ENCODE measurements at regions not wholly inside any gene's neighbourhood (a gene's known extent, or its start where the extent isn't known, plus 50 kb on each side); places are given as distances from the start of the nearest gene placed in this dataset.

- DNase-seq (ENCODE audit: low spot score) = no peak
- no peaks in the 10 kb centered on the region for H3K79me2 ChIP-seq (ENCODE audit: insufficient read depth, low read depth, low read length)
- POLR2A ChIA-PET = interaction anchor here (0.6 to 0.8 kb wide), 2 partner anchors 17 to 1286 kb away, joined by 3 read pairs; no protein-coding TSS in a partner anchor
Observed at GRCh38 chr14:84129941-84130340, 1400.0 kb upstream of the FLRT2 start.

GRCh38 chr14:84131924-84132323, 1398.0 kb upstream of the FLRT2 start:
- H2AFZ ChIP-seq (ENCODE audit: low read length) = no peak overlapping the region
- H4K20me1 ChIP-seq (ENCODE audit: insufficient read depth, low read length) = no peaks in the 10 kb centered on the region
- no peaks in the 10 kb centered on the region for H3K9me3 ChIP-seq (ENCODE audit: low read length)
- no peak overlapping the region for H3K4me2 ChIP-seq (ENCODE audit: low read length)
- no peak overlapping the region for H3K27ac ChIP-seq (ENCODE audit: low read depth, low read length, poor library complexity, severe bottlenecking)
- DNase-seq (ENCODE audit: low spot score) = no peak
- no peak overlapping the region for H3K4me3 ChIP-seq (ENCODE audit: low read depth, low read length, poor library complexity, severe bottlenecking)
- BruUV-seq (replicated peaks) = no TSS peak
- H3K9me2 ChIP-seq (ENCODE audit: insufficient read depth, low read length) = no peaks in the 10 kb centered on the region
- no peaks in the 10 kb centered on the region for H3K36me3 ChIP-seq (ENCODE audit: insufficient read depth, low read length)
- CTCF ChIA-PET (ENCODE audit: unreplicated experiment) = no interaction called here
- POLR2A ChIA-PET = interaction anchor here (0.6 kb wide), 1 partner anchor 22 kb away, joined by 3 read pairs; no protein-coding TSS in a partner anchor
- intact Hi-C loops (cut with micrococcal nuclease; ENCODE audit: unreplicated experiment) = no loop called here
- TF ChIP-seq EZH2phosphoT487 (IDR thresholded peaks at IDR 0.05; ENCODE audit: borderline replicate concordance, low read depth, low read length) (no peak), CTCF (conservative IDR thresholded peaks at IDR 0.05; ENCODE audit: low read length) (no peak)
- no peaks in the 10 kb centered on the region for H3K4me1 ChIP-seq (ENCODE audit: insufficient read depth, low read length, poor library complexity, severe bottlenecking)
- no peaks in the 10 kb centered on the region for H3K79me2 ChIP-seq (ENCODE audit: insufficient read depth, low read depth, low read length)

More at GRCh38 chr14:84129941-84130340, 1400.0 kb upstream of the FLRT2 start:
- Histone ChIP-seq H2AFZ (ENCODE audit: low read length) (no peak overlapping the region), H4K20me1 (ENCODE audit: insufficient read depth, low read length) (no peaks in the 10 kb centered on the region), H3K9me2 (ENCODE audit: insufficient read depth, low read length) (no peaks in the 10 kb centered on the region), H3K36me3 (ENCODE audit: insufficient read depth, low read length) (no peaks in the 10 kb centered on the region), H3K9me3 (ENCODE audit: low read length) (no peaks in the 10 kb centered on the region), H3K4me2 (ENCODE audit: low read length) (no peak overlapping the region), H3K4me1 (ENCODE audit: insufficient read depth, low read length, poor library complexity, severe bottlenecking) (no peaks in the 10 kb centered on the region), H3K4me3 (ENCODE audit: low read depth, low read length, poor library complexity, severe bottlenecking) (no peak overlapping the region), H3K27ac (ENCODE audit: low read depth, low read length, poor library complexity, severe bottlenecking) (no peak overlapping the region)
- CTCF ChIA-PET (ENCODE audit: unreplicated experiment) = no interaction called here
- TF ChIP-seq CTCF (conservative IDR thresholded peaks at IDR 0.05; ENCODE audit: low read length) = no peak
- no peak for TF ChIP-seq EZH2phosphoT487 (IDR thresholded peaks at IDR 0.05; ENCODE audit: borderline replicate concordance, low read depth, low read length)
- no TSS peak for BruUV-seq (replicated peaks)
- intact Hi-C loops (cut with micrococcal nuclease; ENCODE audit: unreplicated experiment) = no loop called here

DNA sequence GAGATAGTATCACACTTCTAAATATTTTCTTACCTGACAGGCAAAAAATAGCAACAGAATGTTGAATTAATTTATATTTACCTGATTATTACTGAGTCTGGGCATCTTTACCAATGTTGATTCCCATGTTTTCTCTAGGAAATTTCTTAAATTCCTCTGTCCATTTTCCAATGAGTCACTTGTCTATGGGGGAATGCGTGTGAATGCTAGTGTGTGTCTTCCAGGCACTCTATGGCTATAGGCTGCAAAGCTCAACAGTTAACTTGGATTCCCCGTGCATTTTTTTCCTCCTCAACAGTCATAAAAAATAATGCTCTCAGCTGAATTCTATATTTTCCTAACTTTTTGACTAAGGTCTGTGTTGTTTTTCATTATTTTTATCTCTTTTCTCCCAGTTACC, 1385.8 kb upstream of the FLRT2 start:
- POLR2A ChIA-PET = interaction anchor here (0.8 kb wide), 1 partner anchor 12 kb away, joined by 3 read pairs; no protein-coding TSS in a partner anchor

More for the DNA sequence above, 1385.8 kb upstream of the FLRT2 start:
- no peak for TF ChIP-seq EZH2phosphoT487 (IDR thresholded peaks at IDR 0.05; ENCODE audit: borderline replicate concordance, low read depth, low read length)
- no peak for TF ChIP-seq CTCF (conservative IDR thresholded peaks at IDR 0.05; ENCODE audit: low read length)
- Histone ChIP-seq H3K4me3 (ENCODE audit: low read depth, low read length, poor library complexity, severe bottlenecking) (no peak overlapping the region), H3K4me2 (ENCODE audit: low read length) (no peak overlapping the region), H3K79me2 (ENCODE audit: insufficient read depth, low read depth, low read length) (no peaks in the 10 kb centered on the region), H3K4me1 (ENCODE audit: insufficient read depth, low read length, poor library complexity, severe bottlenecking) (no peaks in the 10 kb centered on the region), H4K20me1 (ENCODE audit: insufficient read depth, low read length) (no peaks in the 10 kb centered on the region), H3K27ac (ENCODE audit: low read depth, low read length, poor library complexity, severe bottlenecking) (no peak overlapping the region), H3K9me3 (ENCODE audit: low read length) (no peaks in the 10 kb centered on the region), H2AFZ (ENCODE audit: low read length) (no peak overlapping the region), H3K9me2 (ENCODE audit: insufficient read depth, low read length) (no peaks in the 10 kb centered on the region), H3K36me3 (ENCODE audit: insufficient read depth, low read length) (no peaks in the 10 kb centered on the region)
- BruUV-seq (replicated peaks) = no TSS peak
- CTCF ChIA-PET (ENCODE audit: unreplicated experiment) = no interaction called here
- DNase-seq (ENCODE audit: low spot score) = no peak
- intact Hi-C loops (cut with micrococcal nuclease; ENCODE audit: unreplicated experiment) = no loop called here

Data from OCI-LY7 (cell line).